DOHH2 (cell line): ENCODE measurements at regions not wholly inside any gene's neighbourhood (a gene's known extent, or its start where the extent isn't known, plus 50 kb on each side); places are given as distances from the start of the nearest gene placed in this dataset.

ENCODE experiments used
- H3F3A ChIP-seq: fragments of 200-600 bp; sonication (generic), shearing (Covaris generic); 2 replicates; pipeline ENCODE4 v1.6.0; 2016; ENCODE audit warnings: antibody characterized with exemption, mild to moderate bottlenecking; ENCODE audit not compliant: control insufficient read depth, insufficient read depth
- H3K27ac ChIP-seq: fragments of 200-600 bp; sonication (generic); 2 replicates; pipeline ENCODE4 v1.5.1; 2014; ENCODE audit warnings: low read depth, mild to moderate bottlenecking, low read length, moderate library complexity
- H3K27me3 ChIP-seq: fragments of 200-600 bp; sonication (generic); 2 replicates; pipeline ENCODE4 v1.6.1; 2014; ENCODE audit warnings: mild to moderate bottlenecking, low read length, mixed read lengths; ENCODE audit not compliant: control insufficient read depth
- H3K36me3 ChIP-seq: fragments of 200-600 bp; sonication (generic); 2 replicates; pipeline ENCODE4 v1.6.1; 2014; ENCODE audit warnings: mild to moderate bottlenecking, low read length, moderate library complexity, mixed read lengths; ENCODE audit not compliant: control insufficient read depth
- H3K4me1 ChIP-seq: fragments of 200-600 bp; sonication (generic); 2 replicates; pipeline ENCODE4 v1.6.1; 2014; ENCODE audit warnings: mild to moderate bottlenecking, low read length, mixed read lengths; ENCODE audit not compliant: control insufficient read depth
- H3K4me2 ChIP-seq: fragments of 200-600 bp; sonication (generic); 2 replicates; pipeline ENCODE4 v1.6.0; 2014; ENCODE audit warnings: mild to moderate bottlenecking, low read length, moderate library complexity
- H3K4me3 ChIP-seq: fragments of 200-600 bp; sonication (generic); 2 replicates; pipeline ENCODE4 v1.5.1; 2014; ENCODE audit warnings: mild to moderate bottlenecking, low read length, mixed read lengths
- H3K79me2 ChIP-seq: fragments of 200-600 bp; sonication (generic); 2 replicates; pipeline ENCODE4 v1.6.1; 2014; ENCODE audit warnings: mild to moderate bottlenecking, low read length, mixed read lengths; ENCODE audit not compliant: control insufficient read depth
- H3K9me2 ChIP-seq: fragments of 200-600 bp; sonication (generic); replicated peaks from 2 replicates; pipeline ENCODE4 v1.6.1; 2014; ENCODE audit warnings: mild to moderate bottlenecking, low read length, mixed read lengths; ENCODE audit not compliant: control insufficient read depth
- H3K9me3 ChIP-seq: fragments of 200-600 bp; sonication (generic); 2 replicates; pipeline ENCODE4 v1.6.1; 2014; ENCODE audit warnings: antibody characterized with exemption, low read length, mixed read lengths; ENCODE audit not compliant: control insufficient read depth, insufficient read depth
- H4K20me1 ChIP-seq: fragments of 200-600 bp; sonication (generic); 2 replicates; pipeline ENCODE4 v1.6.0; 2014; ENCODE audit warnings: low read depth, mild to moderate bottlenecking, antibody characterized with exemption, low read length, moderate library complexity; ENCODE audit not compliant: control insufficient read depth, insufficient read depth
- CTCF ChIP-seq: fragments of 200-600 bp; sonication (generic); IDR thresholded peaks from one replicate; pipeline ENCODE4 v1.5.1; 2014; ENCODE audit warnings: antibody characterized with exemption, mild to moderate bottlenecking, low read depth, low read length; ENCODE audit not compliant: poor library complexity, severe bottlenecking
- EZH2phosphoT487 ChIP-seq: fragments of 200-600 bp; sonication (generic); IDR thresholded peaks from 2 replicates; pipeline ENCODE4 v1.6.1; 2017; ENCODE audit warnings: borderline replicate concordance, mild to moderate bottlenecking, antibody characterized with exemption, low read length, moderate library complexity, mixed read lengths

- TF ChIP-seq EZH2phosphoT487 (no peak), CTCF (no peak)
- no peaks in the 10 kb centered on the region for H3K79me2 ChIP-seq
- H3K4me1 ChIP-seq: no peaks in the 10 kb centered on the region
- no peak overlapping the region for H3K27ac ChIP-seq
- H4K20me1 ChIP-seq: no peaks in the 10 kb centered on the region
- no peaks in the 10 kb centered on the region for H3K9me3 ChIP-seq
- H3K9me2 ChIP-seq: no peaks in the 10 kb centered on the region
- H3K4me3 ChIP-seq: no peak overlapping the region
- no peaks in the 10 kb centered on the region for H3F3A ChIP-seq
- no peaks in the 10 kb centered on the region for H3K36me3 ChIP-seq
- H3K4me2 ChIP-seq: no peak overlapping the region
- 0 out of 2 replicates have a peak, but pooled peaks cover 3% of the 10 kb centered on the region for H3K27me3 ChIP-seq
Observed at GRCh38 chr16:8486985-8487384, 103.3 kb downstream of the TMEM114 start.

GRCh38 chr16:8483396-8483795 lies 106.9 kb downstream of the TMEM114 start:
- TF ChIP-seq CTCF (no peak), EZH2phosphoT487 (no peak)
- H3K4me1 ChIP-seq: no peaks in the 10 kb centered on the region
- H3K9me2 ChIP-seq: no peaks in the 10 kb centered on the region
- H3K36me3 ChIP-seq: no peaks in the 10 kb centered on the region
- H3K79me2 ChIP-seq: no peaks in the 10 kb centered on the region
- no peaks in the 10 kb centered on the region for H3K27me3 ChIP-seq
- H3K4me3 ChIP-seq: no peak overlapping the region
- H3F3A ChIP-seq: no peaks in the 10 kb centered on the region
- H3K27ac ChIP-seq: no peak overlapping the region
- H3K9me3 ChIP-seq: no peaks in the 10 kb centered on the region
- H3K4me2 ChIP-seq: no peak overlapping the region
- no peaks in the 10 kb centered on the region for H4K20me1 ChIP-seq

- H3K9me3 ChIP-seq: no peaks in the 10 kb centered on the region
- no peaks in the 10 kb centered on the region for H3K9me2 ChIP-seq
- TF ChIP-seq CTCF (no peak), EZH2phosphoT487 (no peak)
- H3F3A ChIP-seq: no peaks in the 10 kb centered on the region
- H4K20me1 ChIP-seq: no peaks in the 10 kb centered on the region
- H3K4me2 ChIP-seq: no peak overlapping the region
- H3K4me3 ChIP-seq: no peak overlapping the region
- no peaks in the 10 kb centered on the region for H3K79me2 ChIP-seq
- no peaks in the 10 kb centered on the region for H3K4me1 ChIP-seq
- H3K36me3 ChIP-seq: no peaks in the 10 kb centered on the region
- H3K27ac ChIP-seq: no peak overlapping the region
- no peaks in the 10 kb centered on the region for H3K27me3 ChIP-seq
Observed at GRCh38 chr16:8481810-8482209, 108.5 kb downstream of the TMEM114 start.

GRCh38 chr16:8476824-8477223 lies 113.5 kb downstream of the TMEM114 start:
- H3K4me3 ChIP-seq: no peak overlapping the region
- no peaks in the 10 kb centered on the region for H3K36me3 ChIP-seq
- no peaks in the 10 kb centered on the region for H3K4me1 ChIP-seq
- no peak for TF ChIP-seq CTCF
- TF ChIP-seq EZH2phosphoT487: no peak
- H4K20me1 ChIP-seq: no peaks in the 10 kb centered on the region
- H3K9me3 ChIP-seq: no peaks in the 10 kb centered on the region
- H3K27me3 ChIP-seq: no peaks in the 10 kb centered on the region
- no peak overlapping the region for H3K4me2 ChIP-seq
- no peaks in the 10 kb centered on the region for H3F3A ChIP-seq
- no peak overlapping the region for H3K27ac ChIP-seq
- no peaks in the 10 kb centered on the region for H3K79me2 ChIP-seq
- no peaks in the 10 kb centered on the region for H3K9me2 ChIP-seq
